ENCODE measurements at regions not wholly inside any gene's neighbourhood (a gene's known extent, or its start where the extent isn't known, plus 50 kb on each side); places are given as distances from the start of the nearest gene placed in this dataset.

- Histone ChIP-seq H3K4me1 (ENCODE audit: control insufficient read depth, insufficient read depth, low read depth, low read length) (no peaks in the 10 kb centered on the region), H3K9ac (ENCODE audit: low read length) (no peak overlapping the region), H3K4ac (ENCODE audit: low read depth in 1 of 2, low read length in 2 of 2) (no peak overlapping the region), H3K27ac (ENCODE audit: low read length, poor library complexity, severe bottlenecking) (peak overlapping the region; percentile 7), H4K91ac (ENCODE audit: low read length) (no peak overlapping the region), H3K23ac (ENCODE audit: low read length in 2 of 2) (no peak overlapping the region), H3K4me3 (ENCODE audit: insufficient read depth in 1 of 2, low read depth in 1 of 2, low read length in 2 of 2) (no peak overlapping the region), H4K8ac (ENCODE audit: low read length) (no peak overlapping the region), H2AK5ac (ENCODE audit: low read length, severe bottlenecking) (no peak overlapping the region), H2BK5ac (ENCODE audit: low read depth, low read length, poor library complexity, severe bottlenecking) (no peak overlapping the region), H3K14ac (ENCODE audit: low read length in 2 of 2) (no peak overlapping the region), H3K9me3 (ENCODE audit: control insufficient read depth, low read length) (no peaks in the 10 kb centered on the region), H2BK120ac (ENCODE audit: low read depth, low read length) (no peak overlapping the region), H2AFZ (ENCODE audit: low read depth, low read length) (no peak overlapping the region), H3K27me3 (ENCODE audit: control insufficient read depth in 1 of 2, insufficient read depth in 1 of 2, low read length in 2 of 2) (no peaks in the 10 kb centered on the region), H3K79me1 (replicated peaks; ENCODE audit: low read length, poor library complexity, severe bottlenecking) (no peaks in the 10 kb centered on the region), H3K36me3 (ENCODE audit: control insufficient read depth in 1 of 2, insufficient read depth in 2 of 2, low read depth in 1 of 2, low read length in 2 of 2) (no peaks in the 10 kb centered on the region), H3K4me2 (ENCODE audit: low read length, poor library complexity, severe bottlenecking) (no peak overlapping the region), H2BK15ac (ENCODE audit: low read depth, poor library complexity, severe bottlenecking) (no peak overlapping the region), H2BK12ac (ENCODE audit: low read length in 2 of 2) (no peak overlapping the region), H3K18ac (ENCODE audit: low read depth in 1 of 2, low read length in 2 of 2) (no peak overlapping the region)
- 65% methylated on average over 7 of the region's 8 CpGs for WGBS
- DNase-seq = peak; percentile 83
Measured at GRCh38 chr13:107883561-107884175, 331.7 kb downstream of the LIG4 start.

DNA sequence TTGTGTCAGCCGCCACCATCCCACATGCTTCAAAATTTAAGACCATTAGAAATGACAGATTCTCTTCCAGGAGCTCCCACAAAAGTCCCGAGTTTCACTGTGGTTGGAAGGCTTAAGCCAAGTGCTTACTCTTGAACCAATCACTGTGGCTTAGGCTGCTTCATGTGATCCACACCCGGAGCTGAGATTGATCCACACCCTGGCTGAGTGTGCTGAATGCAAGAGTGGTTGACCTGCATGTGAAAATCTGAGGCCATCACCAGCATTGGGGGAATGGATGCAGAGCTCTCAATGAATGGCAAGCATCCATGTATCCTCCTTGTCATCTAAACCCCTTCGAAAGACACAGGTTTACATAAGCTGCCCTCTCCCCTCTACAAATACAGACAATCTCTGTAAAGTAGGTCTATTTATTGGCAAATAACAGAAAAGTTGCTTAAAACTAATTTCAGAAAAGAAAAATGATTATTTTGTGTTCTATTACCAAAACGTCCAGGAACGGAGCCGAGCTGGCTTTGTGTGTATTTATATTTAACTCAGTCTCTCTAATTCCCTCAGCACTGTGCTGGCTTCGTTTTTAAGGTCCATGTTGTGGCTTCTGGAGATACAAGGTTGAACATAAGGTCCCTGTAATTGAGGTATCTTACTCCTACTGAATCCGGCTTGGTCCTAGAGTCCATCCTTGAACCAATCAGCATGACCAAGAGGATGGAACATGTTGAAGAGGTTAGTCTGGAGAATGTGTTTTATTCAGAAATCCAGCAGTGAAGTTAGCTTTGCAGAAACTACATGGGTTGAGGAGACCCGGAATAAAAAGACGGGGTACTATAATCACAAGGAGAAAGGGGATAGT, 332.4 kb downstream of the LIG4 start:
- H3K14ac ChIP-seq (ENCODE audit: low read length in 2 of 2) = no peak overlapping the region
- H2BK15ac ChIP-seq (ENCODE audit: low read depth, poor library complexity, severe bottlenecking) = no peak overlapping the region
- H3K23ac ChIP-seq (ENCODE audit: low read length in 2 of 2) = no peak overlapping the region
- H3K36me3 ChIP-seq (ENCODE audit: control insufficient read depth in 1 of 2, insufficient read depth in 2 of 2, low read depth in 1 of 2, low read length in 2 of 2) = no peaks in the 10 kb centered on the region
- no peak overlapping the region for H4K91ac ChIP-seq (ENCODE audit: low read length)
- H2BK5ac ChIP-seq (ENCODE audit: low read depth, low read length, poor library complexity, severe bottlenecking) = no peak overlapping the region
- H2AK5ac ChIP-seq (ENCODE audit: low read length, severe bottlenecking) = no peak overlapping the region
- WGBS = 77% methylated on average over 6 of the region's 11 CpGs
- H3K4me1 ChIP-seq (ENCODE audit: control insufficient read depth, insufficient read depth, low read depth, low read length) = no peaks in the 10 kb centered on the region
- H3K18ac ChIP-seq (ENCODE audit: low read depth in 1 of 2, low read length in 2 of 2) = no peak overlapping the region
- H2AFZ ChIP-seq (ENCODE audit: low read depth, low read length) = no peak overlapping the region
- no peak overlapping the region for H2BK120ac ChIP-seq (ENCODE audit: low read depth, low read length)
- H3K27ac ChIP-seq (ENCODE audit: low read length, poor library complexity, severe bottlenecking) = no peak overlapping the region
- H2BK12ac ChIP-seq (ENCODE audit: low read length in 2 of 2) = no peak overlapping the region
- no peaks in the 10 kb centered on the region for H3K27me3 ChIP-seq (ENCODE audit: control insufficient read depth in 1 of 2, insufficient read depth in 1 of 2, low read length in 2 of 2)
- H3K79me1 ChIP-seq (replicated peaks; ENCODE audit: low read length, poor library complexity, severe bottlenecking) = no peaks in the 10 kb centered on the region
- no peak overlapping the region for H3K4ac ChIP-seq (ENCODE audit: low read depth in 1 of 2, low read length in 2 of 2)
- H4K8ac ChIP-seq (ENCODE audit: low read length) = no peak overlapping the region
- H3K9ac ChIP-seq (ENCODE audit: low read length) = no peak overlapping the region
- H3K4me2 ChIP-seq (ENCODE audit: low read length, poor library complexity, severe bottlenecking) = no peak overlapping the region
- H3K4me3 ChIP-seq (ENCODE audit: insufficient read depth in 1 of 2, low read depth in 1 of 2, low read length in 2 of 2) = no peak overlapping the region
- no peak for DNase-seq
- H3K9me3 ChIP-seq (ENCODE audit: control insufficient read depth, low read length) = no peaks in the 10 kb centered on the region

DNA sequence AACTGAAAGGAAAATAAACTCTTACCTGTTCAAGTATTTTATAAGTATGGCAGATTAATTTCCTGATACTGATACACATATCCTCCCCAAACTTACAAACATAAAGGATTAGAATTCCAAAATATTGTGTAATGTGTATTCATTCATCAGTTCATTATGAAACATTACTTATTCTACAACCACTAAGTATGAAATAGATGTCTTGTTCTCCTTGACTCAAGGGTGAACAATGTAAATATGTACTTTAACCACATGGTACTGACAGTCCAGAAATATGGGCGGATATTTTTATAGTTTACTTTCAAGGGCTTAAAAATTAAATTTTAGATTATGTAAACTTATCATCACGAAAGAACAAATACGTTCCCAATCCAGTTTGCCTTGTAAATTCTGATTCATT, 334.0 kb downstream of the LIG4 start:
- no peaks in the 10 kb centered on the region for H3K36me3 ChIP-seq (ENCODE audit: control insufficient read depth in 1 of 2, insufficient read depth in 2 of 2, low read depth in 1 of 2, low read length in 2 of 2)
- no peak overlapping the region for H3K4me3 ChIP-seq (ENCODE audit: insufficient read depth in 1 of 2, low read depth in 1 of 2, low read length in 2 of 2)
- H2AK5ac ChIP-seq (ENCODE audit: low read length, severe bottlenecking) = no peak overlapping the region
- no peaks in the 10 kb centered on the region for H3K79me1 ChIP-seq (replicated peaks; ENCODE audit: low read length, poor library complexity, severe bottlenecking)
- WGBS = 73% methylated on average over 2 of the region's 3 CpGs
- no peak overlapping the region for H3K4ac ChIP-seq (ENCODE audit: low read depth in 1 of 2, low read length in 2 of 2)
- no peak for DNase-seq
- no peak overlapping the region for H4K8ac ChIP-seq (ENCODE audit: low read length)
- no peaks in the 10 kb centered on the region for H3K27me3 ChIP-seq (ENCODE audit: control insufficient read depth in 1 of 2, insufficient read depth in 1 of 2, low read length in 2 of 2)
- H2AFZ ChIP-seq (ENCODE audit: low read depth, low read length) = no peak overlapping the region
- H3K14ac ChIP-seq (ENCODE audit: low read length in 2 of 2) = no peak overlapping the region
- no peak overlapping the region for H2BK15ac ChIP-seq (ENCODE audit: low read depth, poor library complexity, severe bottlenecking)
- no peak overlapping the region for H2BK120ac ChIP-seq (ENCODE audit: low read depth, low read length)
- no peaks in the 10 kb centered on the region for H3K4me1 ChIP-seq (ENCODE audit: control insufficient read depth, insufficient read depth, low read depth, low read length)
- H2BK5ac ChIP-seq (ENCODE audit: low read depth, low read length, poor library complexity, severe bottlenecking) = no peak overlapping the region
- H3K23ac ChIP-seq (ENCODE audit: low read length in 2 of 2) = no peak overlapping the region
- no peak overlapping the region for H3K18ac ChIP-seq (ENCODE audit: low read depth in 1 of 2, low read length in 2 of 2)
- H3K9me3 ChIP-seq (ENCODE audit: control insufficient read depth, low read length) = no peaks in the 10 kb centered on the region
- H2BK12ac ChIP-seq (ENCODE audit: low read length in 2 of 2) = no peak overlapping the region
- H4K91ac ChIP-seq (ENCODE audit: low read length) = no peak overlapping the region
- no peak overlapping the region for H3K9ac ChIP-seq (ENCODE audit: low read length)
- no peak overlapping the region for H3K27ac ChIP-seq (ENCODE audit: low read length, poor library complexity, severe bottlenecking)
- no peak overlapping the region for H3K4me2 ChIP-seq (ENCODE audit: low read length, poor library complexity, severe bottlenecking)

GRCh38 chr13:107874456-107874855, 340.9 kb downstream of the LIG4 start:
- Histone ChIP-seq H3K9ac (ENCODE audit: low read length) (no peak overlapping the region), H3K4me2 (ENCODE audit: low read length, poor library complexity, severe bottlenecking) (no peak overlapping the region), H2BK5ac (ENCODE audit: low read depth, low read length, poor library complexity, severe bottlenecking) (no peak overlapping the region), H2BK15ac (ENCODE audit: low read depth, poor library complexity, severe bottlenecking) (no peak overlapping the region), H3K36me3 (ENCODE audit: control insufficient read depth in 1 of 2, insufficient read depth in 2 of 2, low read depth in 1 of 2, low read length in 2 of 2) (no peaks in the 10 kb centered on the region), H3K27me3 (ENCODE audit: control insufficient read depth in 1 of 2, insufficient read depth in 1 of 2, low read length in 2 of 2) (peaks cover 0 to 9% of the 10 kb centered on the region in 2 experiments), H3K79me1 (replicated peaks; ENCODE audit: low read length, poor library complexity, severe bottlenecking) (peaks cover 13% of the 10 kb centered on the region), H2AK5ac (ENCODE audit: low read length, severe bottlenecking) (no peak overlapping the region), H3K18ac (ENCODE audit: low read depth in 1 of 2, low read length in 2 of 2) (no peak overlapping the region), H3K14ac (ENCODE audit: low read length in 2 of 2) (no peak overlapping the region), H3K4ac (ENCODE audit: low read depth in 1 of 2, low read length in 2 of 2) (no peak overlapping the region), H2BK12ac (ENCODE audit: low read length in 2 of 2) (no peak overlapping the region), H3K4me1 (ENCODE audit: control insufficient read depth, insufficient read depth, low read depth, low read length) (no peaks in the 10 kb centered on the region), H3K4me3 (ENCODE audit: insufficient read depth in 1 of 2, low read depth in 1 of 2, low read length in 2 of 2) (no peak overlapping the region), H3K23ac (ENCODE audit: low read length in 2 of 2) (no peak overlapping the region), H2BK120ac (ENCODE audit: low read depth, low read length) (no peak overlapping the region), H2AFZ (ENCODE audit: low read depth, low read length) (no peak overlapping the region), H4K8ac (ENCODE audit: low read length) (no peak overlapping the region), H3K27ac (ENCODE audit: low read length, poor library complexity, severe bottlenecking) (no peak overlapping the region), H3K9me3 (ENCODE audit: control insufficient read depth, low read length) (no peaks in the 10 kb centered on the region), H4K91ac (ENCODE audit: low read length) (no peak overlapping the region)
- WGBS = no CpG with 5 or more reads among the region's 3 CpGs
- DNase-seq = no peak

Data from mesenchymal stem cell (in vitro differentiated cells and primary cell).